Mammary epithelial cell (primary cell): ENCODE measurements at regions not wholly inside any gene's neighbourhood (a gene's known extent, or its start where the extent isn't known, plus 50 kb on each side); places are given as distances from the start of the nearest gene placed in this dataset.

Experiments
- CTCF ChIP-seq, 2 donors: IDR thresholded peaks in 1 of 2; conservative IDR thresholded peaks in 1 of 2; 2 replicates each; pipeline ENCODE4 v1.5.1; 2011 to 2012; ENCODE audit warnings: inconsistent platforms in 2 of 2, low read length in 2 of 2, mild to moderate bottlenecking in 2 of 2, control low read depth in 1 of 2, low read depth in 1 of 2; ENCODE audit not compliant: insufficient read depth in 1 of 2; ENCODE audit errors: extremely low read depth in 1 of 2
- EZH2 ChIP-seq: IDR thresholded peaks from 2 replicates; pipeline ENCODE4 v1.6.1; 2012; ENCODE audit warnings: low read length, inconsistent platforms, borderline replicate concordance

GRCh38 chr20:26135325-26136110 is 438.9 kb upstream of the ZNF337 start:
- no peak for TF ChIP-seq CTCF (conservative IDR thresholded peaks at IDR 0.05 in 1 of 2, IDR thresholded peaks at IDR 0.05 in 1 of 2; ENCODE audit: extremely low read depth in 1 of 2, insufficient read depth in 1 of 2, low read depth in 1 of 2, low read length in 2 of 2)
- TF ChIP-seq EZH2: no peak
